Smooth muscle cell (in vitro differentiated cells): ENCODE measurements at regions not wholly inside any gene's neighbourhood (a gene's known extent, or its start where the extent isn't known, plus 50 kb on each side); places are given as distances from the start of the nearest gene placed in this dataset.

ENCODE experiments used
- DNase-seq: peaks from one replicate; lab custom pipeline; 2025; ENCODE audit not compliant: unreplicated experiment; lab: John Stamatoyannopoulos, UW
- H2AFZ ChIP-seq: fragments of 200-600 bp; sonication (generic); 2 replicates; pipeline ENCODE4 v1.6.0; 2016; ENCODE audit warnings: antibody characterized with exemption, low read depth, mild to moderate bottlenecking
- H3F3A ChIP-seq: fragments of 200-600 bp; sonication (generic); 2 replicates; pipeline ENCODE4 v1.6.0; 2017; ENCODE audit warnings: antibody characterized with exemption, low read depth
- H3K27ac ChIP-seq: fragments of 200-600 bp; sonication (generic); 2 replicates; pipeline ENCODE4 v1.5.1; 2016; ENCODE audit warnings: low read depth, mild to moderate bottlenecking
- H3K27me3 ChIP-seq: fragments of 200-600 bp; sonication (generic); 2 replicates; pipeline ENCODE4 v1.6.1; 2016; ENCODE audit warnings: low read depth, mild to moderate bottlenecking
- H3K36me3 ChIP-seq: fragments of 200-600 bp; sonication (generic); 2 replicates; pipeline ENCODE4 v1.5.1; 2016; ENCODE audit warnings: low read depth
- H3K4me1 ChIP-seq: fragments of 200-600 bp; sonication (generic); 2 replicates; pipeline ENCODE4 v1.5.1; 2016; ENCODE audit warnings: low read depth
- H3K4me2 ChIP-seq: fragments of 200-600 bp; sonication (generic); 2 replicates; pipeline ENCODE4 v1.6.0; 2016; ENCODE audit warnings: mild to moderate bottlenecking
- H3K4me3 ChIP-seq: fragments of 200-600 bp; sonication (generic); 2 replicates; pipeline ENCODE4 v1.5.1; 2016; ENCODE audit warnings: mild to moderate bottlenecking
- H3K79me2 ChIP-seq: fragments of 200-600 bp; sonication (generic); 2 replicates; pipeline ENCODE4 v1.6.0; 2016; ENCODE audit warnings: low read depth, mild to moderate bottlenecking
- H3K9ac ChIP-seq: fragments of 200-600 bp; sonication (generic); 2 replicates; pipeline ENCODE4 v1.6.0; 2016; ENCODE audit warnings: low read depth
- H3K9me3 ChIP-seq: fragments of 200-600 bp; sonication (generic); replicated peaks from 2 replicates; pipeline ENCODE4 v1.5.1; 2016; ENCODE audit warnings: low read depth
- H4K20me1 ChIP-seq: fragments of 200-600 bp; sonication (generic); 2 replicates; pipeline ENCODE4 v1.6.0; 2016; ENCODE audit warnings: low read depth
- WGBS: methylation state at CpG from one replicate; pipeline ENCODE4 v1.1.7; 2016; ENCODE audit warnings: low lambda C conversion rate; 5-methylcytosine and 5-hydroxymethylcytosine counted together
- TF ChIP-seq, protein P1 (sequence below): fragments of 200-600 bp; sonication (generic); IDR thresholded peaks from 2 replicates; pipeline ENCODE4 v1.5.1; 2017; ENCODE audit warnings: borderline replicate concordance, mild to moderate bottlenecking, antibody characterized with exemption; ENCODE audit not compliant: insufficient read depth, poor library complexity, severe bottlenecking

GRCh38 chr20:57047281-57048026 is 219.0 kb downstream of the BMP7 start:
- 83% methylated on average over 20 of the region's 20 CpGs for WGBS
- Histone ChIP-seq H3K36me3 (no peaks in the 10 kb centered on the region), H3K27me3 (no peaks in the 10 kb centered on the region), H4K20me1 (no peaks in the 10 kb centered on the region), H3K79me2 (no peaks in the 10 kb centered on the region), H3K4me2 (no peak overlapping the region), H3F3A (no peaks in the 10 kb centered on the region), H3K9ac (no peak overlapping the region), H3K4me1 (no peaks in the 10 kb centered on the region), H3K9me3 (no peaks in the 10 kb centered on the region), H3K4me3 (no peak overlapping the region), H2AFZ (no peak overlapping the region), H3K27ac (no peak overlapping the region)
- TF ChIP-seq, protein P1, sequence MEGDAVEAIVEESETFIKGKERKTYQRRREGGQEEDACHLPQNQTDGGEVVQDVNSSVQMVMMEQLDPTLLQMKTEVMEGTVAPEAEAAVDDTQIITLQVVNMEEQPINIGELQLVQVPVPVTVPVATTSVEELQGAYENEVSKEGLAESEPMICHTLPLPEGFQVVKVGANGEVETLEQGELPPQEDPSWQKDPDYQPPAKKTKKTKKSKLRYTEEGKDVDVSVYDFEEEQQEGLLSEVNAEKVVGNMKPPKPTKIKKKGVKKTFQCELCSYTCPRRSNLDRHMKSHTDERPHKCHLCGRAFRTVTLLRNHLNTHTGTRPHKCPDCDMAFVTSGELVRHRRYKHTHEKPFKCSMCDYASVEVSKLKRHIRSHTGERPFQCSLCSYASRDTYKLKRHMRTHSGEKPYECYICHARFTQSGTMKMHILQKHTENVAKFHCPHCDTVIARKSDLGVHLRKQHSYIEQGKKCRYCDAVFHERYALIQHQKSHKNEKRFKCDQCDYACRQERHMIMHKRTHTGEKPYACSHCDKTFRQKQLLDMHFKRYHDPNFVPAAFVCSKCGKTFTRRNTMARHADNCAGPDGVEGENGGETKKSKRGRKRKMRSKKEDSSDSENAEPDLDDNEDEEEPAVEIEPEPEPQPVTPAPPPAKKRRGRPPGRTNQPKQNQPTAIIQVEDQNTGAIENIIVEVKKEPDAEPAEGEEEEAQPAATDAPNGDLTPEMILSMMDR: no peak
- no peak for DNase-seq

DNA sequence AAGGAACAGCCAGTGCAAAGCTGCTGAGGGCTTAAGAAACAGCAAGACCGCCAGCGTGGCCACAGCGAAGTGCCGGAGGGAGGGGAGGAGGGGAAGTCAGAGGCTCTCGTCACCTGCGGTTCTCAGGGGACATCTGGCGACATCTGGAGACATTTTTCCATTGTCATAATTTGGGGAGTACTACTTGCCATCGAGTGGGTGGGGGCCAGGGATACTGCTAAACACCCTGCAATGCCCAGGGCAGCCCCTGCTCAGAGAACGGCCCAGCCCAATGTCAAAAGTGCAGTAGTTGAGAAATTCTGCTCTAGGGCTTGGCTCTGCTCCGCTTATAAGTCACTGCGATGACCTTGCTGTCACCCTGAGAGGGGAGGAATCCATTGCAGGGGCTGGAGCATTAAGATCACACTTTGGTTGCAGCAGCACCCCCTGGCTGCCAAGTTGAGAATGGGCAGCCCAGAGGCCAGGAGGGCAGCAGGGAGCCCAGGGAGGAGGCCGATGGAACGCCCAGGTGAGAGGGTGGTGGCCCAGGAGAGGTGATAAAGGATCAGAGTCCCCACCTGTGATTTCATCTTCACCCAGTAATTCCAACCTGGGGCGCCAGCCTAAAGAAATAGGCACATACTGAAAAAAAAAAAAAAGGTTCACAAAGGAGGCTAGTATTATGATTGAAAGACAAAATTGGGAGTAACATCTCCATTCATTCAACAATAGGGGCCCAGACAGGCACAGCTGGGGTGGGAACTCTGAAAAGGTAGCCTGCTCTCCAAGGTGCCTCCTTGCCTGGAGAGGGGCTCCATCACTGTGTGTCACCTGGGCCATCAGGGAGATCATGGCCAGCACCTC is 218.2 kb downstream of the BMP7 start:
- TF ChIP-seq, protein P1: peak; percentile 58

GRCh38 chr20:57049296-57049695 is 217.1 kb downstream of the BMP7 start:
- Histone ChIP-seq H3F3A (no peaks in the 10 kb centered on the region), H3K9ac (no peak overlapping the region), H4K20me1 (no peaks in the 10 kb centered on the region), H3K4me3 (no peak overlapping the region), H3K79me2 (no peaks in the 10 kb centered on the region), H3K9me3 (no peaks in the 10 kb centered on the region), H3K36me3 (no peaks in the 10 kb centered on the region), H3K27me3 (no peaks in the 10 kb centered on the region), H3K4me1 (peaks cover under 1% of the 10 kb centered on the region), H2AFZ (no peak overlapping the region), H3K4me2 (no peak overlapping the region), H3K27ac (no peak overlapping the region)
- WGBS: 88% methylated on average over 10 of the region's 10 CpGs
- TF ChIP-seq, protein P1: no peak
- no peak for DNase-seq

More for the DNA sequence above, 218.2 kb downstream of the BMP7 start:
- no peaks in the 10 kb centered on the region for H3K9me3 ChIP-seq
- H3K36me3 ChIP-seq: no peaks in the 10 kb centered on the region
- H3K4me1 ChIP-seq: no peaks in the 10 kb centered on the region
- no peaks in the 10 kb centered on the region for H4K20me1 ChIP-seq
- 66% methylated on average over 14 of the region's 14 CpGs for WGBS
- H3K79me2 ChIP-seq: no peaks in the 10 kb centered on the region
- H3K27me3 ChIP-seq: no peaks in the 10 kb centered on the region
- no peak overlapping the region for H3K4me3 ChIP-seq
- no peaks in the 10 kb centered on the region for H3F3A ChIP-seq
- DNase-seq: no peak
- H3K4me2 ChIP-seq: no peak overlapping the region
- H2AFZ ChIP-seq: no peak overlapping the region
- H3K27ac ChIP-seq: no peak overlapping the region
- no peak overlapping the region for H3K9ac ChIP-seq
